Astrocyte of the spinal cord (primary cell): ENCODE measurements at regions not wholly inside any gene's neighbourhood (a gene's known extent, or its start where the extent isn't known, plus 50 kb on each side); places are given as distances from the start of the nearest gene placed in this dataset.
A peak's percentile ranks its signal among the peaks of the same experiment; 100 is the strongest.

Experiments used
- DNase-seq: peaks from one replicate; pipeline ENCODE4 v3.0.0; 2011; ENCODE audit warnings: low read depth, low spot score
- H3K4me3 ChIP-seq: 2 replicates; pipeline ENCODE4 v1.5.1; 2011; ENCODE audit warnings: low read depth, mild to moderate bottlenecking, low read length, moderate library complexity
- in situ Hi-C: cut with HindIII; loops from 2 replicates; pipeline ENCODE4 v1.10.0; 2017; ENCODE audit warnings: low sequenced_read_pairs
- TF ChIP-seq, protein P1 (sequence below): IDR thresholded peaks from 2 replicates; pipeline ENCODE4 v1.5.1; 2012; ENCODE audit warnings: low read depth, mild to moderate bottlenecking, low read length, inconsistent platforms

DNA sequence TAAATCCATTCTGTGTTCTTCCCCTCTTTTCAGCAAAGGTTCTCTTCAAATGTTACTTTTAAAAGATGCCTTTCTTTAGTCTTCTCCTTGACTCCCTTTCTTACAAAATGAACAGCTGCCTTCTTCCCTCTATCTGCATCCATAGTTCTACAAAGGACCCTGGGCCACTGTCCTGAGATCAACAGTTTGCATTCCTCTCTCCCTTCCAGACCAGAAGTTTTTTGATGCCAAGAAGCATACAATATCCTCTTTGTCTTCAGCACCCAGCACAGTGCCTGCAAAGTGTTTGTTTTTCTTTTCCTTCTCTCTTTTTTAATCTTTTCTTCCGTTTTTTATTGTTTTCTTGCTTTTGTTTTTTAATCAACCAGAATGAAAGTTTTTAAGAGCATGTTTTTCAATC, 183.5 kb upstream of the SNX19 start:
- no peak overlapping the region for H3K4me3 ChIP-seq
- DNase-seq, result peak; percentile 5
- TF ChIP-seq, protein P1, sequence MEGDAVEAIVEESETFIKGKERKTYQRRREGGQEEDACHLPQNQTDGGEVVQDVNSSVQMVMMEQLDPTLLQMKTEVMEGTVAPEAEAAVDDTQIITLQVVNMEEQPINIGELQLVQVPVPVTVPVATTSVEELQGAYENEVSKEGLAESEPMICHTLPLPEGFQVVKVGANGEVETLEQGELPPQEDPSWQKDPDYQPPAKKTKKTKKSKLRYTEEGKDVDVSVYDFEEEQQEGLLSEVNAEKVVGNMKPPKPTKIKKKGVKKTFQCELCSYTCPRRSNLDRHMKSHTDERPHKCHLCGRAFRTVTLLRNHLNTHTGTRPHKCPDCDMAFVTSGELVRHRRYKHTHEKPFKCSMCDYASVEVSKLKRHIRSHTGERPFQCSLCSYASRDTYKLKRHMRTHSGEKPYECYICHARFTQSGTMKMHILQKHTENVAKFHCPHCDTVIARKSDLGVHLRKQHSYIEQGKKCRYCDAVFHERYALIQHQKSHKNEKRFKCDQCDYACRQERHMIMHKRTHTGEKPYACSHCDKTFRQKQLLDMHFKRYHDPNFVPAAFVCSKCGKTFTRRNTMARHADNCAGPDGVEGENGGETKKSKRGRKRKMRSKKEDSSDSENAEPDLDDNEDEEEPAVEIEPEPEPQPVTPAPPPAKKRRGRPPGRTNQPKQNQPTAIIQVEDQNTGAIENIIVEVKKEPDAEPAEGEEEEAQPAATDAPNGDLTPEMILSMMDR, result no peak
- in situ Hi-C loops, result no loop called here

DNA sequence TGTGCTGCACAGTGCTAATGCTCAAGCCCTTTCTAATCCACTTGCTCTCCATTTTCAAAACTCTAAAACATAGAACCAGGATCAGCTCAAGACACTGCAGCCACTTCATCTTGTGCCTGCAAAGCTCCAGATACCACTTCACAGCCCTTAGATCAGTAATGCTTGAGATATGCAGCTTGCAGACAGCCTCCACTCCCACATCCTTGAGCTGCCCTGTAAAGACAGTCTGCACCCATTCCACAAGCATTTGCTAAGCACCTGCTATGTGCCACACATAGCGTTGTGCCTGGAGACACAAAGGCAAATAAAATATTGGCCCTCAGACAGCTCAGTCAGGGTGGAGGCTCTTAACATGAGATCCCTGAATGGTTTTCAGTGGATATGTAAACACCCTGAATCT, 192.5 kb upstream of the SNX19 start:
- TF ChIP-seq, protein P1, result no peak
- no peak overlapping the region for H3K4me3 ChIP-seq
- in situ Hi-C loops, result no loop called here
- no peak for DNase-seq

DNA sequence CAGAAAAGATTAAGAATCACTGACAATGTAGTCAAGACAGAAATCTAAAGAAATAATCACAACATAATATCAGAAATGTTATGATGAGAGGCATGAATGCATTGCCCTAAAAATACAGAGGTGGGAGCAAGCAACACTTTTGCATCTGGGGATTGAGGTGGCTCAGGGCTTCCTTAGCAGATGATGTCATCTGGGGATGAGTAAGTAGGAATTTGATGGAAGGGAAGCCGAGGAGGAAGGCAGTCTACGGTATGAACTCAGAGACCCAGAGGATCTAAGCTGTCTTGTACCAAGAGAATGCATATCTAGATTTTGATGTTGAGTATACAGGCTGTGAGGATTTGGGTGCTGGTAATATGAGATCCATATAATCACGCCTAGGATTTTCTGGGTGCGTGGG, 193.0 kb upstream of the SNX19 start:
- no peak overlapping the region for H3K4me3 ChIP-seq
- no peak for DNase-seq
- in situ Hi-C loops, result no loop called here
- TF ChIP-seq, protein P1, result no peak

GRCh38 chr11:131109790-131110189, 193.5 kb upstream of the SNX19 start:
- DNase-seq, result no peak
- TF ChIP-seq, protein P1, result no peak
- in situ Hi-C loops, result no loop called here
- H3K4me3 ChIP-seq, result no peak overlapping the region

- TF ChIP-seq, protein P1, result no peak
- H3K4me3 ChIP-seq, result no peak overlapping the region
- DNase-seq, result no peak
- in situ Hi-C loops, result no loop called here
These were observed 195.5 kb upstream of the SNX19 start for GRCh38 chr11:131111775-131112174.

GRCh38 chr11:131118247-131118646, 202.0 kb upstream of the SNX19 start:
- TF ChIP-seq, protein P1, result no peak
- in situ Hi-C loops, result no loop called here
- H3K4me3 ChIP-seq, result no peak overlapping the region
- DNase-seq, result no peak
